ENCODE measurements at regions not wholly inside any gene's neighbourhood (a gene's known extent, or its start where the extent isn't known, plus 50 kb on each side); places are given as distances from the start of the nearest gene placed in this dataset.

DNA sequence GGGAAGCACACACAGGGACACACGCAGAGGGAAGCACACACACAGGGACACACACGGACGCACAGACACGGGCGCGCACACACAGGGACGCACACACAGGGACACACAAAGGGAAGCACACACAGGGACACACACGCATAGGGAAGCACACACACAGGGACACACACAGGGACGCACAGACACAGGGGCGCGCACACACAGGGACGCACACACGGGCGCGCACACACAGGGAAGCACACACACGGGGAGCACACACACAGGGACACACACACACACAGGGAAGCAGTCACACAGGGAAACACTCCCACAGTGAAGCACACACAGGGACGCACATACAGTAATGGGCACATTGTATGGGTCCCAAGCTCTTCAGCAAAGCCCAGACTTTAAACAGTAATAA lies 685.3 kb downstream of the TRIML1 start:
- H3K4me3 ChIP-seq (ENCODE audit: low read depth, low read length) = no peak overlapping the region
- no peak for TF ChIP-seq CTCF (IDR thresholded peaks at IDR 0.05; ENCODE audit: low read depth, low read length)

DNA sequence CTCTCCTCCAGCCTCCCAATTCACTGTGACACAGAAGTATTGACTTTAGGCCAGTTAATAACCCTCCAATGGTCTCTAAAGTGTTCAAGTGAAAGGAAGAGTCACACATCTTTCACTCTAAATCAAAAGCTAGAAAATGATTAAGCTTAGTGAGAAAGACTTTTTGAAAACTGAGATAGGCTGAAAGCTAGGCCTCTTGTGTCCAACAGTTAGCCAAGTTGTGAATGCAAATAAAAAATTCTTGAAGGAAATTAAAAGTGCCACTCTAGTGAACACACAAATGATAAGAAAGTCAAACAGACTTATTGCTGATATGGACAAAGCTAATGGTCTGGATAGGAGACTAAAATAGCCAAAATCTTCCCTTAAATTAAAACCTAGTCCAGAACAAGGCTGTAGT lies 687.2 kb downstream of the TRIML1 start:
- no peak overlapping the region for H3K4me3 ChIP-seq (ENCODE audit: low read depth, low read length)
- TF ChIP-seq CTCF (IDR thresholded peaks at IDR 0.05; ENCODE audit: low read depth, low read length) = no peak

DNA sequence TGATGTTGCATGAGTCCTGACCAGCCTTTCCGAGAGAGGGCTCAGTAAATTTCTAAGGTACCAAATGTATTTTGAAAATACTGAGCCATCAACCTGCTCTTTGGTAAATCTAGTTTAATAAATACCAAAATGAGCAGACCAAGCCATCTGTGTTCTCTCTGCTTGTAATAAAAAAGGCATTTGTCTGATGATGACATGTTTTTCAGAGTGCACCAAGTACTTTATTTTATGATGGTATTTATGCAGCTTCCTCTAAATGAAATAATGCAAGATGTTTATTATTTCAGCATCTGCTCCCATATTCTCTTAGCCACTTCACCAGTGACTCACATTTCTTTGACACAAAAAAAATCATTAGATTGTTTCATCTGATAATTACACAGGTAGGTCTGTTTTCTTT lies 700.5 kb downstream of the TRIML1 start:
- no peak overlapping the region for H3K4me3 ChIP-seq (ENCODE audit: low read depth, low read length)
- TF ChIP-seq CTCF (IDR thresholded peaks at IDR 0.05; ENCODE audit: low read depth, low read length) = no peak

DNA sequence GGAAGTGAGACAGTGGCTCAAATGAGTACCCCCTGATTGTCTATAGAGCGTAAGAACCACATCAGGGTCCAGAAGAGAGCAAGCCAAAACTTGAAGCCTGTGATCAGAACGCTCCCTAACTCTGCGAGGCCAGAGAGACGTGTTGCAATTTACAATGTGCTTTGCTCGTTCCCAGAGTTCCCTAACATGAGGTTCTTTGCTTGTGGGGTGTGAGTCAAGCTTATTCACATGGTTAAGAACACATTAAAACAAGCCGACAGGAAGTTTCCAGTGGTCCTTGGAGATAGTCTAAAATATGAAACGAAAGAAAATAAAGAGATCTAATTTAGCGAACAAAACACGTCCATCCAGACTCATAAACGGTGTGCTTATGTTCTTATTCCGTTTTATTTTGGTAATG lies 702.3 kb downstream of the TRIML1 start:
- TF ChIP-seq CTCF (IDR thresholded peaks at IDR 0.05; ENCODE audit: low read depth, low read length) = no peak
- H3K4me3 ChIP-seq (ENCODE audit: low read depth, low read length) = no peak overlapping the region

GRCh38 chr4:188854436-188854835 lies 715.2 kb downstream of the TRIML1 start:
- no peak overlapping the region for H3K4me3 ChIP-seq (ENCODE audit: low read depth, low read length)
- no peak for TF ChIP-seq CTCF (IDR thresholded peaks at IDR 0.05; ENCODE audit: low read depth, low read length)

GRCh38 chr4:188858696-188859095 lies 719.5 kb downstream of the TRIML1 start:
- TF ChIP-seq CTCF (IDR thresholded peaks at IDR 0.05; ENCODE audit: low read depth, low read length) = no peak
- H3K4me3 ChIP-seq (ENCODE audit: low read depth, low read length) = no peak overlapping the region

GRCh38 chr4:188864741-188865140 lies 725.5 kb downstream of the TRIML1 start:
- H3K4me3 ChIP-seq (ENCODE audit: low read depth, low read length) = no peak overlapping the region
- TF ChIP-seq CTCF (IDR thresholded peaks at IDR 0.05; ENCODE audit: low read depth, low read length) = no peak

All from WI38 (cell line).